Activated naive CD4-positive, alpha-beta T cell treated with anti-CD3 and anti-CD28 coated beads, Interleukin-2, amount 50 U/mL, for 16 hours (primary cell): ENCODE measurements at regions not wholly inside any gene's neighbourhood (a gene's known extent, or its start where the extent isn't known, plus 50 kb on each side); places are given as distances from the start of the nearest gene placed in this dataset.
"Not testable (repeated sequence)": the region's sequence is repeated elsewhere in the genome, so short reads cannot be mapped to it uniquely, and the experiment has no call there.

Experiments used
- DNase-seq: peaks from one replicate; pipeline ENCODE4 v3.0.0-alpha.2; 2020

- DNase-seq: no peak
Observed at GRCh38 chr12:30329281-30329680, 366.4 kb downstream of the IPO8 start.

- DNase-seq: no peak
Observed at GRCh38 chr12:30323008-30323407, 372.7 kb downstream of the IPO8 start.

- DNase-seq: no peak
Observed at GRCh38 chr12:30320561-30320960, 375.1 kb downstream of the IPO8 start.

- no peak for DNase-seq
Observed at GRCh38 chr12:30314506-30315100, 381.1 kb downstream of the IPO8 start.

GRCh38 chr12:30308010-30308717 is 387.5 kb downstream of the IPO8 start:
- no peak for DNase-seq

- no peak for DNase-seq
Observed at GRCh38 chr12:30304528-30304927, 391.1 kb downstream of the IPO8 start.

- no peak for DNase-seq
Observed at GRCh38 chr12:30301291-30301690, 394.4 kb downstream of the IPO8 start.

- DNase-seq: no peak
Observed at GRCh38 chr12:30296486-30296885, 399.2 kb downstream of the IPO8 start.

GRCh38 chr12:30286345-30286926 is 409.2 kb downstream of the IPO8 start:
- no peak for DNase-seq

- no peak for DNase-seq
Observed at GRCh38 chr12:30278401-30278800, 417.3 kb downstream of the IPO8 start.

GRCh38 chr12:30272515-30272914 is 423.2 kb downstream of the IPO8 start:
- DNase-seq: not testable (repeated sequence)

GRCh38 chr12:30269496-30269895 is 426.2 kb downstream of the IPO8 start:
- DNase-seq: no peak

- no peak for DNase-seq
Observed at GRCh38 chr12:30268041-30268440, 427.6 kb downstream of the IPO8 start.

- DNase-seq: no peak
Observed at GRCh38 chr12:30263434-30263833, 432.2 kb downstream of the IPO8 start.

- no peak for DNase-seq
Observed at GRCh38 chr12:30257618-30258017, 438.1 kb downstream of the IPO8 start.

GRCh38 chr12:30251546-30251945 is 444.1 kb downstream of the IPO8 start:
- no peak for DNase-seq

GRCh38 chr12:30243426-30243825 is 452.2 kb downstream of the IPO8 start:
- no peak for DNase-seq

GRCh38 chr12:30219047-30219446 is 435.3 kb upstream of the TMTC1 start:
- no peak for DNase-seq

- no peak for DNase-seq
Observed at GRCh38 chr12:30218073-30218472, 434.3 kb upstream of the TMTC1 start.

- no peak for DNase-seq
Observed at GRCh38 chr12:30213166-30213565, 429.4 kb upstream of the TMTC1 start.

- no peak for DNase-seq
Observed at GRCh38 chr12:30211743-30212142, 428.0 kb upstream of the TMTC1 start.

- DNase-seq: no peak
Observed at GRCh38 chr12:30203981-30204380, 420.2 kb upstream of the TMTC1 start.

GRCh38 chr12:30202521-30203254 is 418.9 kb upstream of the TMTC1 start:
- no peak for DNase-seq
